Lower lobe of right lung (tissue), 2 donors: ENCODE measurements at regions not wholly inside any gene's neighbourhood (a gene's known extent, or its start where the extent isn't known, plus 50 kb on each side); places are given as distances from the start of the nearest gene placed in this dataset.
"Not testable (repeated sequence)": the region's sequence is repeated elsewhere in the genome, so short reads cannot be mapped to it uniquely, and the experiment has no call there.

Experiments
- ATAC-seq, 2 donors: fragments of 200-7000 bp; cut with Tn5 transposase; one replicate each; pipeline ENCODE4 v1.9.1; 2020 to 2022; ENCODE audit warnings: mild to moderate bottlenecking in 2 of 2, moderate library complexity in 2 of 2
- DNase-seq: peaks from one replicate; pipeline ENCODE4 v3.0.0-alpha.2; 2020
- H3K27ac ChIP-seq: fragments of 200-600 bp; one replicate; pipeline ENCODE4 v1.8.0; 2022
- H3K27me3 ChIP-seq: fragments of 200-600 bp; one replicate; pipeline ENCODE4 v1.8.0; 2022; ENCODE audit warnings: low read depth
- H3K36me3 ChIP-seq: fragments of 200-600 bp; one replicate; pipeline ENCODE4 v1.8.0; 2022; ENCODE audit warnings: mild to moderate bottlenecking
- H3K4me1 ChIP-seq: fragments of 200-600 bp; one replicate; pipeline ENCODE4 v1.8.0; 2022
- H3K4me3 ChIP-seq: fragments of 200-600 bp; one replicate; pipeline ENCODE4 v1.8.0; 2022; ENCODE audit warnings: mild to moderate bottlenecking
- H3K9me3 ChIP-seq: fragments of 200-600 bp; one replicate; pipeline ENCODE4 v1.8.0; 2022
- intact Hi-C: fragments of 100-400 bp; cut with DNase I; formaldehyde crosslinking; loops from one replicate; pipeline ENCODE4 v1.11.0; 2022
- TF ChIP-seq, protein P1 (sequence below): fragments of 200-600 bp; IDR thresholded peaks from one replicate; pipeline ENCODE4 v1.8.0; 2022; ENCODE audit warnings: antibody characterized with exemption, mild to moderate bottlenecking
- donor health status: DM: no; HTN: yes; CAD: no; lungs with severe emphysema.

- peak; percentile 67 to 74 for ATAC-seq
- intact Hi-C loops, H3K36me3 ChIP-seq, H3K4me1 ChIP-seq, H3K27me3 ChIP-seq, H3K27ac ChIP-seq, H3K9me3 ChIP-seq: not testable (repeated sequence)
- H3K4me3 ChIP-seq, result peak overlapping the region; percentile 43
- TF ChIP-seq, protein P1, sequence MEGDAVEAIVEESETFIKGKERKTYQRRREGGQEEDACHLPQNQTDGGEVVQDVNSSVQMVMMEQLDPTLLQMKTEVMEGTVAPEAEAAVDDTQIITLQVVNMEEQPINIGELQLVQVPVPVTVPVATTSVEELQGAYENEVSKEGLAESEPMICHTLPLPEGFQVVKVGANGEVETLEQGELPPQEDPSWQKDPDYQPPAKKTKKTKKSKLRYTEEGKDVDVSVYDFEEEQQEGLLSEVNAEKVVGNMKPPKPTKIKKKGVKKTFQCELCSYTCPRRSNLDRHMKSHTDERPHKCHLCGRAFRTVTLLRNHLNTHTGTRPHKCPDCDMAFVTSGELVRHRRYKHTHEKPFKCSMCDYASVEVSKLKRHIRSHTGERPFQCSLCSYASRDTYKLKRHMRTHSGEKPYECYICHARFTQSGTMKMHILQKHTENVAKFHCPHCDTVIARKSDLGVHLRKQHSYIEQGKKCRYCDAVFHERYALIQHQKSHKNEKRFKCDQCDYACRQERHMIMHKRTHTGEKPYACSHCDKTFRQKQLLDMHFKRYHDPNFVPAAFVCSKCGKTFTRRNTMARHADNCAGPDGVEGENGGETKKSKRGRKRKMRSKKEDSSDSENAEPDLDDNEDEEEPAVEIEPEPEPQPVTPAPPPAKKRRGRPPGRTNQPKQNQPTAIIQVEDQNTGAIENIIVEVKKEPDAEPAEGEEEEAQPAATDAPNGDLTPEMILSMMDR, result peak; percentile 76
- peak; percentile 86 for DNase-seq
Measured at GRCh38 chr15:77910030-77910911, 167.2 kb downstream of the TBC1D2B start.

DNA sequence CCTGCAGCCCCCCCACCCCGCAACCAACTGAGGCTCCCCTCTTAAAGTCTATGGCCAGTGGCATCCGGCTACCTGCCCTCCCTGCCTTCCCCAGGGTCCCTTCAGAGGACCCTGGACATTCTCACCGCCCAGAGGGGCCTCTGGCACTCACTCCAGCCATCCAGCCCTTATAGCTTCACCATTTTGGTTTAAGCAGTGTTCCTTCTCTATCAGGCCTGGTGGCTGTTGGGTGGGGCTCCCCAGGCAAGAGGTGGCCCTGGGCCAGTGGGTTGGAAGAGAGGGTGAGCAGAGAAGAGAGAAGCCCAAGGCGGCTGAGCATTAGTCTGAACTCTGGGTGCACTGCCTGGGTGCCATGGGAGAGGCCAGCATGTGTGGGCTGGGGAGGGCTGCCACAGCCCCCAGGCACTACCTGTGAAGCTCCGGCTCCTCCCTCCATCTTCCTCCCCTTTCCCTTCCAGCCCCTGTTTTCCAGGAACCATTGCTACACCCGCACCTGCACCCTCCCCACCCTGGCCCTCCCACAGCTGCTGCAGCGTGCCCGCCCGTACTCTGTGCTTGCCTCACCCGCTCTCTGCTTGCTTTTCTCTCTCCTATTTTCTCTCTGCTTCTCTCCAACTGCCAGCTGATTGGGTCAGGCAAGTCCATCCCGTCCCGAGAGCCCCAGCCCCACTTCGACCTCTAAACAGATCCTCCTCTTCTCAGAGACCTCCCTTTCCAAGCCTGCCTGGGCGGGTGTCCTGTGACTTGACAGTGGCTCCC is 168.2 kb downstream of the TBC1D2B start:
- no peaks in the 10 kb centered on the region for H3K27me3 ChIP-seq
- H3K36me3 ChIP-seq, result no peaks in the 10 kb centered on the region
- intact Hi-C loops, result no loop called here
- H3K9me3 ChIP-seq, result no peaks in the 10 kb centered on the region
- no peaks in the 10 kb centered on the region for H3K4me1 ChIP-seq
- no peak for DNase-seq
- TF ChIP-seq, protein P1, result no peak
- no peak overlapping the region for H3K4me3 ChIP-seq
- no peak for ATAC-seq
- H3K27ac ChIP-seq, result no peak overlapping the region

GRCh38 chr15:77908752-77909111 is 168.8 kb downstream of the TBC1D2B start:
- H3K4me3 ChIP-seq, H3K27ac ChIP-seq, ATAC-seq, DNase-seq, H3K36me3 ChIP-seq, H3K27me3 ChIP-seq, intact Hi-C loops, H3K4me1 ChIP-seq, H3K9me3 ChIP-seq: not testable (repeated sequence)

- H3K4me1 ChIP-seq, result no peaks in the 10 kb centered on the region
- no peak overlapping the region for H3K27ac ChIP-seq
- H3K4me3 ChIP-seq, result no peak overlapping the region
- TF ChIP-seq, protein P1, result peak; percentile 30
- H3K27me3 ChIP-seq, result no peaks in the 10 kb centered on the region
- H3K9me3 ChIP-seq, result no peaks in the 10 kb centered on the region
- intact Hi-C loops, result no loop called here
- no peaks in the 10 kb centered on the region for H3K36me3 ChIP-seq
- DNase-seq (no peak), ATAC-seq (peak; percentile 55 to 56)
Measured at GRCh38 chr15:77907824-77908751, 169.4 kb downstream of the TBC1D2B start.

GRCh38 chr15:77906062-77906990 is 171.2 kb downstream of the TBC1D2B start:
- H3K4me3 ChIP-seq, H3K27ac ChIP-seq, DNase-seq, ATAC-seq, H3K9me3 ChIP-seq, H3K36me3 ChIP-seq, intact Hi-C loops, H3K27me3 ChIP-seq, H3K4me1 ChIP-seq: not testable (repeated sequence)
